ENCODE measurements at regions not wholly inside any gene's neighbourhood (a gene's known extent, or its start where the extent isn't known, plus 50 kb on each side); places are given as distances from the start of the nearest gene placed in this dataset.

DNA sequence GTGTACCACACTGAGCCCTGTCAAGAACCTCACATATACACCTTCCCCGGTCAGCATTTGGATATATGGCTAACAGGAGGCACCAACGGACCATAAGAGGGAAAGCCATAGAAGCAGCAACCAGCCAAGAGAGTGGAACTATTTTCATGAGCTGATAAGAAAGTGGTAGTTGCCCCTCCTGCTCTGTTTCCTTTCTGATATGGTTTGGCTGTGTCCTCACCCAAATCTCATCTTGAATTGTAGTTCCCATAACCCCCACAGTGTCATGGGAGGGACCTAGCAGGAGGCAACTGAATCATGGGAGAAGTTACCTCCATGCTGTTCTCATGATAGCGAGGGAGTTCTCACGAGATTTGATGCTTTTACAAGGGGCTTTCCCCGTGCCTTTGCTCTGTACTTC lies 366.1 kb upstream of the DAB1 start:
- H3K4me3 ChIP-seq (ENCODE audit: low read length), result no peak overlapping the region
- DNase-seq (ENCODE audit: low read depth), result no peak
- TF ChIP-seq, protein P1, sequence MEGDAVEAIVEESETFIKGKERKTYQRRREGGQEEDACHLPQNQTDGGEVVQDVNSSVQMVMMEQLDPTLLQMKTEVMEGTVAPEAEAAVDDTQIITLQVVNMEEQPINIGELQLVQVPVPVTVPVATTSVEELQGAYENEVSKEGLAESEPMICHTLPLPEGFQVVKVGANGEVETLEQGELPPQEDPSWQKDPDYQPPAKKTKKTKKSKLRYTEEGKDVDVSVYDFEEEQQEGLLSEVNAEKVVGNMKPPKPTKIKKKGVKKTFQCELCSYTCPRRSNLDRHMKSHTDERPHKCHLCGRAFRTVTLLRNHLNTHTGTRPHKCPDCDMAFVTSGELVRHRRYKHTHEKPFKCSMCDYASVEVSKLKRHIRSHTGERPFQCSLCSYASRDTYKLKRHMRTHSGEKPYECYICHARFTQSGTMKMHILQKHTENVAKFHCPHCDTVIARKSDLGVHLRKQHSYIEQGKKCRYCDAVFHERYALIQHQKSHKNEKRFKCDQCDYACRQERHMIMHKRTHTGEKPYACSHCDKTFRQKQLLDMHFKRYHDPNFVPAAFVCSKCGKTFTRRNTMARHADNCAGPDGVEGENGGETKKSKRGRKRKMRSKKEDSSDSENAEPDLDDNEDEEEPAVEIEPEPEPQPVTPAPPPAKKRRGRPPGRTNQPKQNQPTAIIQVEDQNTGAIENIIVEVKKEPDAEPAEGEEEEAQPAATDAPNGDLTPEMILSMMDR (conservative IDR thresholded peaks at IDR 0.05; ENCODE audit: low read depth, low read length), result no peak

DNA sequence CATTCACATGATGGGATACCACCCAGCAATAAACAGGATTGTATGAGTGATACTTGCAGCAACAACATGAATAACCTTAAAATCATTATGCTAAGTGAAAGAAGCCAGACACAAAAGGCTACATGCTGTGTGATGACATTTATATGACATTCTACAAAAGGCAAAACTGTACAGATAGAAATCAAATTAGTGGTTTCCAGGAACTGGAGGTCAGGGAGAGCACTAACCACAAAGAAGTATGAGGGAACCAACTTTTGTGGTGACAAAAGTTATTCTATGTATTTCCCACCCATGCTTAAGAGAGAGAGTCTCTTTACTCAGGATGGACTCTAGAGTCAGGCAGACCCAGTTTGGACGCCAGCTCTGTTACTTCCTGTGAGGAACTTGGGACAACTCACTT lies 364.5 kb upstream of the DAB1 start:
- DNase-seq (ENCODE audit: low read depth), result no peak
- TF ChIP-seq, protein P1 (conservative IDR thresholded peaks at IDR 0.05; ENCODE audit: low read depth, low read length), result no peak
- H3K4me3 ChIP-seq (ENCODE audit: low read length), result no peak overlapping the region

DNA sequence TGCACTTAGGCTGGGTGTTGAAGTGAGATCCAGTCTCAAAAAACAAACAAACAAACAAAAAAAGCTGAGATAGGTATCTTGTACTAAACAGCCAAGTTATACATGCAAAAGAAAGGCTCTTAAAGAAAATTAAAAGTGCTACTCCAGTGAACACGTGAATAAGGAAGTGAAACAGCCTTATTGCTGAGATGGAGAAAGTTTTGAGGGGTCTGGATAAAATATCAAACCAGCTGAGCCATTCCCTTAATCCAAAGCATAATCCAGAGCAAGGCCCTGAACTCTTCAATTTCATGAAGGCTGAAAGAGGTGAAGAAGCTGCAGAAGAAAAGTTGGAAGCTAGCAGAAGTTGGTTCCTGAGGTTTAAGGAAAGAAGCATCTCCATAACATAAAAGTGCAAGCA lies 360.5 kb upstream of the DAB1 start:
- no peak overlapping the region for H3K4me3 ChIP-seq (ENCODE audit: low read length)
- TF ChIP-seq, protein P1 (conservative IDR thresholded peaks at IDR 0.05; ENCODE audit: low read depth, low read length), result no peak
- no peak for DNase-seq (ENCODE audit: low read depth)

DNA sequence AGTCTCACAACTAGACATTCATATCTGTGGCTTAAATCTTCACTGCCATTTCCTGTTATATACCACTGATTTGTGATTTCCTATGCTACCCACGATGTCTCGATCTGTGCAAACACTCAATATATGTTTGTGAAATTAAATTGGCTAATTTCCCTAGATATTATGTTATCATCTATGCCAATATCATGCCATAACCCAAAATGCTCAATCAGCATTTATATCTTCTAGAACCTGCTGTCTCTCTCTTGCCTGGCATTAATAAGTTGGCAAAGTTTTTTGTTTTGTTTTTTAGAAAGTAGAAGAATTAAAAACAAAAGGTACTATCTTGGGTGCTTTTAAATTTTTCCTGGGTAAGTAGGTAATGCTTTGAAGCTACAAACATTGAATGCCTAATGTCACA lies 358.5 kb upstream of the DAB1 start:
- TF ChIP-seq, protein P1 (conservative IDR thresholded peaks at IDR 0.05; ENCODE audit: low read depth, low read length), result no peak
- no peak for DNase-seq (ENCODE audit: low read depth)
- no peak overlapping the region for H3K4me3 ChIP-seq (ENCODE audit: low read length)

DNA sequence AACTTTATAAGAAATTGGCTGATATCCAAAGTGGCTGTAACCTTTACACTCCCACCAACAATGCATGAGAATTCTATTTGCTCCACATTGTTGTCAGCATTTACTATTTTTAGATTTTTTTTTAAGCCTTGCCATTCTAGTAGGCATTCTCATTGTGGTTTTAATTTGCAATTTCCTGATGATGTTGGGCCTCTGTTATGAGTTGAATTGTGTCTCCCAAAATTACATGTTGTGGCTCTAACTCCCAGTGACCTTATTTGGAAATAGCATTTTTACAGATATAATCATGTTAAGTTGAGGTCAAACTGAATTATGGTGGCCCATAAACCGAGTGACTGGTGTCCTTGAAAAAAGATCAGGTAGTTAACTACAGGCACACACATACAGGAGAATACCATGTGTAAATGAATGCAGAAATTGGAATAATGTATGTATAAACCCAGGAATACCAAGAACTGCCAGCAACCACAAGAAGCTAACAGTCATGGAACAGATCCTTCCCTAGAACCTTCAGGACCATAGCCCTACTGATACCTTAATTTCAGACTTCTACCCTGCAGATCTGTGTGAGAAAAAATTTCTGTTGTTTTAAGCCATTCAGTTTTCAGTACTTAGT lies 348.8 kb upstream of the DAB1 start:
- TF ChIP-seq, protein P1 (conservative IDR thresholded peaks at IDR 0.05; ENCODE audit: low read depth, low read length), result no peak
- no peak for DNase-seq (ENCODE audit: low read depth)
- no peak overlapping the region for H3K4me3 ChIP-seq (ENCODE audit: low read length)

DNA sequence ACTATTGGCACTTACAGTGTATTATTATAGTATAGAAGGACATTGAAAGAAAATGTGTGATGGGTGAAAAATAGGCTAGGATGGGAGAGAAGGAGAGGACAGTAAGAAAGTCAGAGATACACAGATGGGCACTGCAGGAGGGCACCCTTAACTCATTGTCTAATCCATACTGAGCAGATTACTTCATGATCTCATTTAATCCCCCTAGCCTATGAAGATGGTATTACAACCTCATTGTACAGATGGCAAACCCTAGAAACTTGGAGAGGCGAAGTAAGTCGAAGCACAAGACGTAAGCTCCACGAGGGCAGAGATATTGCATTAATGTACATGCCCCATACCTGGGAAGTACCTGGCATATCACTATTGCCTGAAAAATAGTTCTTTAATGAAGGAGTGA lies 346.9 kb upstream of the DAB1 start:
- no peak overlapping the region for H3K4me3 ChIP-seq (ENCODE audit: low read length)
- no peak for DNase-seq (ENCODE audit: low read depth)
- TF ChIP-seq, protein P1 (conservative IDR thresholded peaks at IDR 0.05; ENCODE audit: low read depth, low read length), result peak; percentile 35

DNA sequence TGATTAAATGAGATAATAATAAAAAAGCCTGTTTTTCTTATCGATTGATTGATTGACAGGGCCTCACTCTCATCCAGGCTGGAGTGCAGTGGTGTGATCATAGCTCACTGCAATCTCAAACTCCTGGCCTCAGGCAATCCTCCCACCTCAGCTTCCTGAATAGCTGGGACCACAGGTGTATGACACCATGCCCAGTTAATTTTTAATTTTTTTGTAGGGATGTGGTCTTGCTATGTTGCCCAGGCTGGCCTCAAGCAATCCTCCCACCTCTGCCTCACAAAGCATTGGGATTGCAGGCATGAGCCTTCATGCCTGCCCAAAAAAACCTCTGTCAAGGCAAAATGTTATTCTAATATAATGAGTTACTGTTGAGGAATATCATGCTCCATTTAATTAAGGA lies 346.4 kb upstream of the DAB1 start:
- H3K4me3 ChIP-seq (ENCODE audit: low read length), result no peak overlapping the region
- DNase-seq (ENCODE audit: low read depth), result no peak
- TF ChIP-seq, protein P1 (conservative IDR thresholded peaks at IDR 0.05; ENCODE audit: low read depth, low read length), result no peak

Data from retinal pigment epithelial cell (primary cell).